MM.1S (cell line): ENCODE measurements at regions not wholly inside any gene's neighbourhood (a gene's known extent, or its start where the extent isn't known, plus 50 kb on each side); places are given as distances from the start of the nearest gene placed in this dataset.
"Not testable (repeated sequence)": the region's sequence is repeated elsewhere in the genome, so short reads cannot be mapped to it uniquely, and the experiment has no call there.

Experiments used
- DNase-seq: peaks from one replicate; pipeline ENCODE4 v3.0.0-alpha.2; 2015
- H2AFZ ChIP-seq: fragments of 300-600 bp; sonication (generic); 2 replicates; pipeline ENCODE4 v1.6.0; 2016; ENCODE audit warnings: antibody characterized with exemption, low read length
- H3F3A ChIP-seq: fragments of 300-600 bp; sonication (generic); 2 replicates; pipeline ENCODE4 v1.6.1; 2016; ENCODE audit warnings: mild to moderate bottlenecking, antibody characterized with exemption, low read length, moderate library complexity, mixed read lengths; ENCODE audit not compliant: insufficient read depth
- H3K27ac ChIP-seq: fragments of 300-600 bp; sonication (generic); 2 replicates; pipeline ENCODE4 v1.5.1; 2016; ENCODE audit warnings: mild to moderate bottlenecking, low read length
- H3K27me3 ChIP-seq: fragments of 300-600 bp; sonication (generic); replicated peaks from 2 replicates; pipeline ENCODE4 v1.6.0; 2016; ENCODE audit warnings: low read length; ENCODE audit not compliant: insufficient read depth
- H3K36me3 ChIP-seq: fragments of 300-600 bp; sonication (generic); replicated peaks from 2 replicates; pipeline ENCODE4 v1.6.1; 2016; ENCODE audit warnings: mild to moderate bottlenecking, low read length, mixed read lengths; ENCODE audit not compliant: insufficient read depth
- H3K4me1 ChIP-seq: fragments of 300-600 bp; sonication (generic); 2 replicates; pipeline ENCODE4 v1.6.1; 2016; ENCODE audit warnings: low read length, mixed read lengths
- H3K4me2 ChIP-seq: fragments of 300-600 bp; sonication (generic); 2 replicates; pipeline ENCODE4 v1.6.0; 2016; ENCODE audit warnings: low read depth, low read length
- H3K4me3 ChIP-seq: fragments of 300-600 bp; sonication (generic); 2 replicates; pipeline ENCODE4 v1.5.1; 2016; ENCODE audit warnings: low read length, mixed read lengths
- H3K79me2 ChIP-seq: fragments of 300-600 bp; sonication (generic); 2 replicates; pipeline ENCODE4 v1.6.1; 2016; ENCODE audit warnings: mixed run types, low read length, mixed read lengths
- H3K9ac ChIP-seq: fragments of 300-600 bp; sonication (generic); 2 replicates; pipeline ENCODE4 v1.6.1; 2016; ENCODE audit warnings: low read length, mixed read lengths
- H3K9me2 ChIP-seq: fragments of 300-600 bp; sonication (generic); replicated peaks from 2 replicates; pipeline ENCODE4 v1.6.1; 2016; ENCODE audit warnings: mild to moderate bottlenecking, low read length, mixed read lengths; ENCODE audit not compliant: insufficient read depth
- H3K9me3 ChIP-seq: fragments of 300-600 bp; sonication (generic); replicated peaks from 2 replicates; pipeline ENCODE4 v1.6.1; 2016; ENCODE audit warnings: mild to moderate bottlenecking, low read length, mixed read lengths; ENCODE audit not compliant: insufficient read depth
- H4K20me1 ChIP-seq: fragments of 300-600 bp; sonication (generic); 2 replicates; pipeline ENCODE4 v1.6.1; 2016; ENCODE audit warnings: mild to moderate bottlenecking, low read length, moderate library complexity, mixed read lengths; ENCODE audit not compliant: insufficient read depth
- CTCF ChIP-seq: fragments of 300-600 bp; sonication (generic); IDR thresholded peaks from 2 replicates; pipeline ENCODE4 v1.5.1; 2016; ENCODE audit warnings: antibody characterized with exemption, low read length, mixed read lengths
- EZH2 ChIP-seq: fragments of 300-600 bp; sonication (generic); optimal IDR thresholded peaks from 2 replicates; pipeline ENCODE3; 2017; ENCODE audit warnings: low read depth, mild to moderate bottlenecking, antibody characterized with exemption, low read length, mixed read lengths
- EZH2phosphoT487 ChIP-seq: fragments of 300-600 bp; sonication (generic); IDR thresholded peaks from 2 replicates; pipeline ENCODE4 v1.6.1; 2018; ENCODE audit warnings: antibody characterized with exemption, low read length

GRCh38 chrX:25427873-25428555 lies 412.2 kb upstream of the ARX start:
- no peaks in the 10 kb centered on the region for H3K9me3 ChIP-seq
- H3K9me2 ChIP-seq = no peaks in the 10 kb centered on the region
- no peaks in the 10 kb centered on the region for H4K20me1 ChIP-seq
- H3K27ac ChIP-seq = no peak overlapping the region
- H3K36me3 ChIP-seq = no peaks in the 10 kb centered on the region
- no peak overlapping the region for H3K4me3 ChIP-seq
- no peak overlapping the region for H3K9ac ChIP-seq
- no peaks in the 10 kb centered on the region for H3K79me2 ChIP-seq
- TF ChIP-seq CTCF = no peak
- no peak for TF ChIP-seq EZH2
- no peak for TF ChIP-seq EZH2phosphoT487
- no peaks in the 10 kb centered on the region for H3F3A ChIP-seq
- no peaks in the 10 kb centered on the region for H3K27me3 ChIP-seq
- H3K4me1 ChIP-seq = no peaks in the 10 kb centered on the region
- H3K4me2 ChIP-seq = no peak overlapping the region
- H2AFZ ChIP-seq = no peak overlapping the region
- DNase-seq = no peak

GRCh38 chrX:25404163-25404562 lies 388.4 kb upstream of the ARX start:
- H3K4me1 ChIP-seq, H3K9me2 ChIP-seq, H3K9ac ChIP-seq, H3K27me3 ChIP-seq, H3K9me3 ChIP-seq, H3K27ac ChIP-seq, H2AFZ ChIP-seq, H3K4me2 ChIP-seq, H3K36me3 ChIP-seq, H3K79me2 ChIP-seq, H4K20me1 ChIP-seq, H3F3A ChIP-seq, H3K4me3 ChIP-seq, DNase-seq: not testable (repeated sequence)

GRCh38 chrX:25389266-25389665 lies 373.5 kb upstream of the ARX start:
- H3K4me3 ChIP-seq = no peak overlapping the region
- H3K4me2 ChIP-seq = no peak overlapping the region
- TF ChIP-seq EZH2phosphoT487 (no peak), CTCF (no peak), EZH2 (no peak)
- H3K27me3 ChIP-seq = no peaks in the 10 kb centered on the region
- no peak overlapping the region for H3K9ac ChIP-seq
- no peaks in the 10 kb centered on the region for H3K9me3 ChIP-seq
- no peaks in the 10 kb centered on the region for H3K4me1 ChIP-seq
- H3K79me2 ChIP-seq = no peaks in the 10 kb centered on the region
- H2AFZ ChIP-seq = no peak overlapping the region
- no peaks in the 10 kb centered on the region for H3F3A ChIP-seq
- H3K36me3 ChIP-seq = no peaks in the 10 kb centered on the region
- no peak for DNase-seq
- no peaks in the 10 kb centered on the region for H4K20me1 ChIP-seq
- H3K9me2 ChIP-seq = no peaks in the 10 kb centered on the region
- H3K27ac ChIP-seq = no peak overlapping the region

- Histone ChIP-seq H3K4me2 (no peak overlapping the region), H3K27ac (no peak overlapping the region), H3K36me3 (no peaks in the 10 kb centered on the region), H3F3A (no peaks in the 10 kb centered on the region), H3K4me1 (no peaks in the 10 kb centered on the region), H3K9ac (no peak overlapping the region), H3K4me3 (no peak overlapping the region), H3K79me2 (no peaks in the 10 kb centered on the region), H4K20me1 (no peaks in the 10 kb centered on the region), H3K27me3 (no peaks in the 10 kb centered on the region), H2AFZ (no peak overlapping the region), H3K9me2 (no peaks in the 10 kb centered on the region), H3K9me3 (no peaks in the 10 kb centered on the region)
- no peak for DNase-seq
- TF ChIP-seq CTCF = no peak
- no peak for TF ChIP-seq EZH2phosphoT487
These were observed 367.4 kb upstream of the ARX start for GRCh38 chrX:25383196-25383595.
